NCI-H2171 (cell line): ENCODE measurements at regions not wholly inside any gene's neighbourhood (a gene's known extent, or its start where the extent isn't known, plus 50 kb on each side); places are given as distances from the start of the nearest gene placed in this dataset.
A peak's percentile ranks its signal among the peaks of the same experiment; 100 is the strongest.

Experiments
- DNase-seq: peaks from one replicate; lab custom pipeline; 2025; lab: John Stamatoyannopoulos, UW

- DNase-seq: no peak
These were observed 150.4 kb upstream of the GAREM1 start for GRCh38 chr18:32621034-32621433.

DNA sequence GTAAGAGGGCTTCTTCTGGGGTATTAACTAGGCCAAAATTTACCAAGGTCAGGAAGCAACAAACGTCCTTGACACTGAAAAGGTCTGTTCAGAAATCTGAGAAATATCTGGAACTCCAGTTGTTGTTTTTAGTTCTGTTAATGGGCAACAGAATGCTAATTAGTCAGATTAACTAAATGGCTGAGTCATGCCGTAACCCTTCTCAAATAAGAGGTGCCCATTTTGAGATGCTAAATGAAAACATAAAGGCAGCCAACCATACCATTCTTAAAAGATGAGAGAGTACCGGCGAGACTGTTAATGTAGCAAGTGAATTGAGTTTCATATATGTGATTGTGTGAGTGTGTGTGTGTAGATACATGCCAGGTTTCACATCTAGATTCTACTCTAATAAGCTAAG lies 147.9 kb upstream of the GAREM1 start:
- DNase-seq: no peak

DNA sequence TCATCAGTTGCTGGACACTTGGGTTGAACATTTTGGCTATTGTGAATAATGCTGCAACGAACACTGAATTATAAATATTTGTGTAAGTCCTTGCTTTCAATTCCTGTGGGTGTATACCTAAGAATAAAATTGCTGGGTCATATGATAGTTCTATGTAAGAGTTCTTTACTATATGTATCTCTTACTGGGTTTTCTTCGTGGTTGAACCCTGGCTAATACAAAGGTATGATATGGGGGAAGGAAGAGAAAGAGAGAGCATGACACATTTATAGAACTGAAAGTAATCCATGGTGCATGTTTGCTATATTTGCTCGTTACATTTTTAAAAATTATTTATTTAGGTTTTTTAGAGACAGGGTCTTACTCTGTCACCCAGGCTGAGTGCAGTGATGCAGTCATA lies 143.1 kb upstream of the GAREM1 start:
- DNase-seq: no peak

GRCh38 chr18:32612651-32613050 lies 142.0 kb upstream of the GAREM1 start:
- no peak for DNase-seq

GRCh38 chr18:32610176-32610575 lies 139.5 kb upstream of the GAREM1 start:
- DNase-seq: no peak

DNA sequence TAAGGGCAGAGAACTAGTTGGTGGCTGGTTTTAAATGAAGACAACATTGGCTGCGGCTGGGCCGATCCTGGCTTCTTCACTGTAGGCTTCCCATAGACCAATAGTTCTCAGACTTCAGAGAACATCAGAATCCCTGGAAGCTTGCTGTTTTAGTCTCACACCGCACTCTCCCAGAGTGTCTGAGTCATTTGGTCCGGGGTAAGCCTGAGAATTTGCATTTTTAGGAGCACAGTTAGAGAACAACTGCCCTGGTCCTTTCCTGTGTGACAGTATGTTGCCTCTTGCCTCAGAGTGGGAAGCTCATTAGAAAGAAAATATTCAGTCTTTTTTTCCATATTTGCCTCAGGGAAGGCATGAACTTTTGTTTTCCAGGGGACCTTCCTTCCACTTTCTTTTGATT lies 137.1 kb upstream of the GAREM1 start:
- DNase-seq: no peak

GRCh38 chr18:32598144-32598543 lies 127.5 kb upstream of the GAREM1 start:
- DNase-seq: no peak

- DNase-seq: no peak
These were observed 125.8 kb upstream of the GAREM1 start for GRCh38 chr18:32596501-32596900.

GRCh38 chr18:32595832-32596231 lies 125.2 kb upstream of the GAREM1 start:
- DNase-seq: no peak

DNA sequence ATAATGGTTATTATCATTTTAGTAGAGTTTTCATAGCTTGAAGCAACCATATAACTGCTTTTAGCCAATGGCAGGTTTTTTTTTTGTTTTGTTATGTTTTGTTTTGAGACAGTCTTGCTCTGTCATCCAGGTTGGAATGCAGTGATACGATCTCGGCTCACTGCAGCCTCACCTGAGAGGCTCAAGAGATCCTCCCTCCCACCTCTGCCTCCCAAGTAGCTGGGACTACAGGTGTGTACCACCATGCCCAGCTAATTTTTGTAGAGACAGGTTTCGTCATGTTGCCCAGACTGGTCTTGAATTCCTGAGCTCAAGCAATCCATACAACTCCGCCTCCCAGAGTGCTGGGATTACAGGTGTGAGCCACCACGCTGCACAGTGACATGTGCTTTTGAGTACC lies 117.5 kb upstream of the GAREM1 start:
- DNase-seq: no peak

GRCh38 chr18:32583431-32583830 lies 112.7 kb upstream of the GAREM1 start:
- no peak for DNase-seq

DNA sequence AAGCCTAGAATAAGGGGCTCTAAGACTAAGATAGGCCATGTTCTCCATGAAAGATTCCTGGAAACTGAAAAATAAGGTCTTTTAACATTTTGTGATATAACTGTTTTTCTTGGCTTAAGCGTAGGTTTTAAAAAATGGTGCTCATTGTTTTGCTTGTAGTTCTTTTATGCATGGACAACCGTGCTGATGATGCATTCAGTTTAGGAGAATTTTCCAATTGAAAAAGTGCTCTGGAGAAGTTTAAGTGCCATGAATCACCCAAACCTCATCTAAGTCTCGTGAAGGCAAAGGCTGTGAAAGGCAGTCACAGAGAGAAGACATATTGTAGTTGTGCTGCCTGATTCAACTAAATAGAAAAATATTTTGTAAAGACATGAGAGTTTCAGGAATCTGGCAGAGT lies 111.8 kb upstream of the GAREM1 start:
- no peak for DNase-seq

DNA sequence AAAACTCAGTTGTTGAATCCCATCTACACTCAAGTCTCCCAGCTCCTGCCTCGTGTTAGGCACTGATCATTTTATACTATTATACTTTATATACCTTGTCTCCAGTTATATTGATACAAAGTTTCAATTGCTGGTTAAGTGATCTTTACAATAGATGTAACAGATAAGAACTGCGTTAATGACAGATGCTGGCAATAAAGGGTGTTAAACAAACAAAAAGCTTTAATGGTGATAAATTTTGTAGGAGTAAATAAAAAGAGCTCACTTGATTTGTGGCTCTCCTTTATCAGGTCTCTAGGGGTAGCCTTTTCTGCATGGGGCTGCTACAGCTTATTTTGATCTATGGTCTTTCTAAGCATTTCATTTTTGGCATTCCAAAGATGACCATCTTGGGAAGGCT lies 106.9 kb upstream of the GAREM1 start:
- DNase-seq: no peak

DNA sequence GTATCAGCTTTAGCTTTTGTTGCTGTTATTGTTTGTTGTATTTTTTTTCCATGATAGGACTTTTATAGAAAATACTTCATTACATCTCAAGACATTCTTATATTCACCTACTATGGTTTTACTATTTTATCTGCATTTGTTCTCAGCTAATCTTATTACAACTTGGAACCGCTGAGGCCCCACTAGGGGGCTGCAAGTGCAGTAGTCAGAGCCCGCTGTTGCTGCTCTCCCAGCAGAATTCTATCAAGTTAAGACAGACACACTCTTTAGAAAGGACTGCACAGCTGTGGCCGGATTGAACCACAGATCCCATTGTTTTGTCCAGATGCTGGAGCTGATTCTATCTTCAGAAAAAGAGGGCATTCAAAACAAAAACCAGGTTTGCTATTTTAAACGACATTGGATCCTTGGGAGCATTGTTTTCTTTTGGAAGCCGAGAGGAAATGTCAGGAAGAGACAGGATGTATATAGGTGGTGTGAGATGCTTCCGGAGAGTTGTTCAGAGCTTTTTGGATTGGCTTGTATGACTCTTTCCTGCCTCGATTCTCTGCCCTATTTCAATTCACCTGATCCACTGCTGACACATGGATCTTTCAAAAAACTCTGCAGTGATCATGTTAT lies 105.7 kb upstream of the GAREM1 start:
- no peak for DNase-seq

DNA sequence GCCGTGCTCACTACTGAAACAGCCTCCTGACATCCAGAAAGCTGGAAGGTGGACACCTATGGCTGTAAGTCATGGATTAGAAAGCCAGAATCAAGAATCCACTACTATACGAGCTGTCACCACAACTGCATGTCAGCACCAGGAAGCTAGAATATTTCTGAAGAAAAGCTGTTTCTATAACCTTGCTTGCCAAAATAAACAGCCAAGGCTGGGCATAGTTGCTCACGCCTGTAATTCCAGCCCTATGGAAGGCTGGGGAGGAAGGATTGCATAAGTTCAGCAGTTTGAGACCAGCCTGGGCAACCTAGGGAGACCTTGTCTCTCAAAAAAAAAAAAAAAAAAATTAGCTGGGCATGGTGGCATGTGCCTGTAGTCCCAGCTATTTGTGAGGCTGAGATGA lies 96.3 kb upstream of the GAREM1 start:
- no peak for DNase-seq

DNA sequence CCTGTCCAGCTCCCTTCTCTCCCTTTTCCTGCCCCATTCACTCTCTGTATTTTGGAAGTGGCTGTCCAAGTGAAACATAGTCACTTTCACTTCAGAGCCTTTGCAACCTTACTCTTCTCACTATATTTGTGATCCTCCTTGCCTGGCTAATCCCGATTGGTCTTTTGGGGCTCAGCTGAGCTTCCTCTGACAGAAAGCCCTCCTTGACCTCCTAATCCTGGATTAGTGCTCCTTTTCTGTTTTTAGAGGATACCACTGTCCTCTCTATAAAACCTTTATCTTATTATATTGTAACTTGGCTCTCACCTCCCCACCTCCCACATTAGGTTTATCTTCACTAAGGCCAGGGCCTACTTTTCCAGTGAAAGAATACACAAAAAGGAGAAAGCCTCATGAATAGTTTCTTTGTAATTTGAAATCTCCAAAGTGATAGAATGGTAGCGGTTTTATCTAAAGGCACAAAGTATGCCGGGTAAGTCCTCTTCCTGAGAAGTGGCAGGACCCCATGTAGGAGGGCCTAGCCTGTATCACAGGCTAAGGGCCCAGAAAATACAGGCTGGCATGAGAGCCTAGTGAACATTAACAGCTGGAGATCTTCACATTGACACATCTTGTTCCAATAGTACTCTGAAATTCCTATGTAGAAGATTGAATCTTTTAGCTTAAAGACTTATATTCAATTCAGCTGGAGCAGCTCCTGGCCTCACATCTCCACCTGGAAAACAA lies 83.1 kb upstream of the GAREM1 start:
- no peak for DNase-seq

- DNase-seq: no peak
These were observed 82.5 kb upstream of the GAREM1 start for GRCh38 chr18:32553174-32553573.

DNA sequence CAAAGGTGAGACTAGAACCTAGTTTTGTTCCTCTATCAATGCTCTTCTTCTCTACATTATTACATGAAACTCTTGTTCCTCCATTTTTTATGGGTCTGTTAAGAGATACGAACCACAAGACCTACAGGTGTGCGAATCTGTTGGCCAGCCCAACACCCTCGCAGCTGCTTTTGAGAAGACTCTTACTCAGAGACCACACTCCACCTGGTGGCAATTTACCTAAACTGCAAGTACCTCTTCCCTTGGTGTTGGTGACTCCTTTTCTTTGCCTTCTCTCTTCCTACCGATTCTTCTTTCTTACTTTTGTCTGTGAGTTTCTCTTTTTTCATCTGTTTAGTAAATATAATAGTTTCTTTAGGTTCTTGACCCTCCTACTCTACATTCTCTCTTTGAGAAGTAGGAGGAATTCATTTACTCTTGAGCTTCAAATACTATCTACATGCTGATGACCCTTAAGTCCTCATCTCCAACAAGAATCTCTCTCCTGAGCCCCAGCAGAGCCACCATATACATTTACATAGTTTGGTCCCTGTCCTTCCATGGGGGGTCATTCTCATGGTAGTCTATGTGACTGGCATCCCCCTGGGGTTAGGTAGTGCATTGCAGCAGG lies 81.8 kb upstream of the GAREM1 start:
- DNase-seq: no peak

DNA sequence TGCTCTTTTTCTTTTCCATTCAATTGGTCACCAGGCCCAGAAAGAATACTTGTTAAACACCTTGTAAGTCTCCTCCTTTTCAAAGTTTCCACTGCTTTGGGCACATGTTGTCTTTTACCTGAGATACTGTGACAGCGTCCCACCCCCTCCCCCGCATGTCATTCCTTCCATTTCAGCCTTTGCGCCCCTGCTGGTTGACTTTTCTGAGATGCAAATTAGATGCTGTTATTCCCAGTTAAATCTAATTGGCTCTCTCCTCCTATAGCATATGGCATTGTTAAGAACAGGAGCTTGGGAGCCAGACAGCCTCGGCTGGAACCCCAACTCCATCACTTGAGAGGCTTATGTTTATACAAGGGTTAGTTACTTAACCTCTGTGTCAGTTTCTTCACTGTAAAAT lies 80.3 kb upstream of the GAREM1 start:
- peak; percentile 50 for DNase-seq

- peak; percentile 68 for DNase-seq
These were observed 78.8 kb upstream of the GAREM1 start for GRCh38 chr18:32549248-32550110.

GRCh38 chr18:32548688-32549087 lies 78.0 kb upstream of the GAREM1 start:
- no peak for DNase-seq

DNA sequence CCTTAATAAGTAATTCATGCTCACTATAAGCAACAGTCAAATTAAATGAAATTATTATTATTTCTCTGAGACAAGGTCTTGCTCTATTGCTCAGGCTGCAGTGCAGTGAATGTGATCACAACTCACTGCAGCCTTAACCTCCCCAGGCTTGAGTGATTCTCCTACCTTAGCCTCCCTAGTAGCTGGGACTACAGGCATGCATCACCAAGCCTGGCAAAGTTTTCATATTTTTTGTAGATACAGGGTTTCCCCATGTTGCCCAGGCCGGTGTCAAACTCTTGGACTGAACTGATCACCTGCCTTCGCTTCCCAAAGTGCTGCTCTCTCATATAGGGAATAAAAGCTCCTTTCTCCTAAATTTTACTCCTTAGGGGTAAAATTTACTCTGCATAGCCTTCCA lies 74.9 kb upstream of the GAREM1 start:
- no peak for DNase-seq

GRCh38 chr18:32544088-32544487 lies 73.4 kb upstream of the GAREM1 start:
- DNase-seq: no peak
